GM12892 (cell line): ENCODE measurements at regions not wholly inside any gene's neighbourhood (a gene's known extent, or its start where the extent isn't known, plus 50 kb on each side); places are given as distances from the start of the nearest gene placed in this dataset.

ENCODE experiments used
- POLR2A ChIP-seq: IDR thresholded peaks from 2 replicates; pipeline ENCODE4 v1.6.1; 2011; ENCODE audit warnings: low read depth, low read length, control low read depth
- POLR2AphosphoS5 ChIP-seq: IDR thresholded peaks from 2 replicates; pipeline ENCODE4 v1.6.1; 2011; ENCODE audit warnings: low read depth, low read length, control low read depth

DNA sequence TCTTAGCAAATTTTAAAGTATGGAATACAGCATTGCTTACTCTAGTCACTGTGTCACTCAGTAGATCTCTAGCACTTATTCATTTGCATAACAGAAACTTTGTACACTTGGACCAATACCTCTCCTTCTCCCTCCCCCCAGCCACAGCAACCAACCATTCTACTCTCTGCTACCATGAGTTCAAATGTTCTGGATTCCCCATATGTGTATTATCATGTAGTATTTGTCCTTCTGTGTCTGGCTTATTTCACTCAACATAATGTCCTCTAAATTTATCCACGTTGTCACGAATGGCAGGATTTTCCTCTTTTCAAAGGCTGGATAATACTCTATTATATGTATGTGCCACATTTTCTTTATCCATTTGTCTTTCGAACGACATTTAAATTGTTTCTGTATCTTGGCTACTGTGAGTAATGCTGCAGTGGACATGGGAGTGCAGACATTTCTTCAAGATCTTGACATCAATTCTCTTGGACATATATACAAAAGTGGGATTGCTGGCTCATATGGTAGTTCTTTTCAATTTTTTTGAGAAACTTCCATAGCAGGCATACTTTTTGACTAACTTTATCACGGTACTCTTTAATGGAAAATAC, 184.5 kb upstream of the SOX21 start:
- TF ChIP-seq POLR2A, result no peak
- TF ChIP-seq POLR2AphosphoS5, result no peak
